ENCODE measurements at regions not wholly inside any gene's neighbourhood (a gene's known extent, or its start where the extent isn't known, plus 50 kb on each side); places are given as distances from the start of the nearest gene placed in this dataset.

GRCh38 chr14:101466456-101467180 is 94.7 kb upstream of the DIO3 start:
- no peaks in the 10 kb centered on the region for H3K79me2 ChIP-seq (ENCODE audit: insufficient read depth, low read length)
- TF ChIP-seq CTCF (IDR thresholded peaks at IDR 0.05; ENCODE audit: insufficient read depth, low read length, poor library complexity, severe bottlenecking) (no peak), EZH2phosphoT487 (conservative IDR thresholded peaks at IDR 0.05; ENCODE audit: low read length) (no peak)
- no peaks in the 10 kb centered on the region for H3K36me3 ChIP-seq (ENCODE audit: low read length)
- no peaks in the 10 kb centered on the region for H3K9me3 ChIP-seq (ENCODE audit: insufficient read depth, low read length)
- no peak overlapping the region for H3K9ac ChIP-seq (ENCODE audit: low read length)
- no peak overlapping the region for H2AFZ ChIP-seq (ENCODE audit: low read depth, low read length, severe bottlenecking)
- H3K4me2 ChIP-seq (ENCODE audit: low read depth, low read length, poor library complexity, severe bottlenecking), result no peak overlapping the region
- no peaks in the 10 kb centered on the region for H3K27me3 ChIP-seq (ENCODE audit: low read length)
- no peaks in the 10 kb centered on the region for H3K9me2 ChIP-seq (replicated peaks; ENCODE audit: insufficient read depth, low read length)
- H4K20me1 ChIP-seq (ENCODE audit: low read depth, low read length), result no peaks in the 10 kb centered on the region
- H3K4me3 ChIP-seq (ENCODE audit: insufficient read depth, low read length, poor library complexity, severe bottlenecking), result no peak overlapping the region
- no peak overlapping the region for H3K27ac ChIP-seq (ENCODE audit: low read depth, low read length)
- no peaks in the 10 kb centered on the region for H3F3A ChIP-seq (ENCODE audit: insufficient read depth)

- no peak for TF ChIP-seq CTCF (IDR thresholded peaks at IDR 0.05; ENCODE audit: insufficient read depth, low read length, poor library complexity, severe bottlenecking)
- no peak for TF ChIP-seq EZH2phosphoT487 (conservative IDR thresholded peaks at IDR 0.05; ENCODE audit: low read length)
- H4K20me1 ChIP-seq (ENCODE audit: low read depth, low read length), result no peaks in the 10 kb centered on the region
- H3K4me2 ChIP-seq (ENCODE audit: low read depth, low read length, poor library complexity, severe bottlenecking), result no peak overlapping the region
These were observed 93.9 kb upstream of the DIO3 start for GRCh38 chr14:101467181-101467926.

GRCh38 chr14:101469382-101470247 is 91.7 kb upstream of the DIO3 start:
- no peaks in the 10 kb centered on the region for H3K27me3 ChIP-seq (ENCODE audit: low read length)
- no peaks in the 10 kb centered on the region for H3K9me2 ChIP-seq (replicated peaks; ENCODE audit: insufficient read depth, low read length)
- no peak overlapping the region for H3K27ac ChIP-seq (ENCODE audit: low read depth, low read length)
- no peak overlapping the region for H2AFZ ChIP-seq (ENCODE audit: low read depth, low read length, severe bottlenecking)
- H3F3A ChIP-seq (ENCODE audit: insufficient read depth), result no peaks in the 10 kb centered on the region
- H3K4me3 ChIP-seq (ENCODE audit: insufficient read depth, low read length, poor library complexity, severe bottlenecking), result no peak overlapping the region
- TF ChIP-seq EZH2phosphoT487 (conservative IDR thresholded peaks at IDR 0.05; ENCODE audit: low read length) (no peak), CTCF (IDR thresholded peaks at IDR 0.05; ENCODE audit: insufficient read depth, low read length, poor library complexity, severe bottlenecking) (no peak)
- no peaks in the 10 kb centered on the region for H3K36me3 ChIP-seq (ENCODE audit: low read length)
- H4K20me1 ChIP-seq (ENCODE audit: low read depth, low read length), result no peaks in the 10 kb centered on the region
- H3K9ac ChIP-seq (ENCODE audit: low read length), result no peak overlapping the region
- no peaks in the 10 kb centered on the region for H3K9me3 ChIP-seq (ENCODE audit: insufficient read depth, low read length)
- no peak overlapping the region for H3K4me2 ChIP-seq (ENCODE audit: low read depth, low read length, poor library complexity, severe bottlenecking)
- H3K79me2 ChIP-seq (ENCODE audit: insufficient read depth, low read length), result no peaks in the 10 kb centered on the region

More at GRCh38 chr14:101467181-101467926, 93.9 kb upstream of the DIO3 start:
- Histone ChIP-seq H3K9me2 (replicated peaks; ENCODE audit: insufficient read depth, low read length) (no peaks in the 10 kb centered on the region), H3K9ac (ENCODE audit: low read length) (no peak overlapping the region), H3K27ac (ENCODE audit: low read depth, low read length) (no peak overlapping the region), H3K4me3 (ENCODE audit: insufficient read depth, low read length, poor library complexity, severe bottlenecking) (no peak overlapping the region), H3K36me3 (ENCODE audit: low read length) (no peaks in the 10 kb centered on the region), H3K9me3 (ENCODE audit: insufficient read depth, low read length) (no peaks in the 10 kb centered on the region), H3K79me2 (ENCODE audit: insufficient read depth, low read length) (no peaks in the 10 kb centered on the region), H2AFZ (ENCODE audit: low read depth, low read length, severe bottlenecking) (no peak overlapping the region), H3F3A (ENCODE audit: insufficient read depth) (no peaks in the 10 kb centered on the region), H3K27me3 (ENCODE audit: low read length) (no peaks in the 10 kb centered on the region)
